ENCODE measurements at regions not wholly inside any gene's neighbourhood (a gene's known extent, or its start where the extent isn't known, plus 50 kb on each side); places are given as distances from the start of the nearest gene placed in this dataset.

DNA sequence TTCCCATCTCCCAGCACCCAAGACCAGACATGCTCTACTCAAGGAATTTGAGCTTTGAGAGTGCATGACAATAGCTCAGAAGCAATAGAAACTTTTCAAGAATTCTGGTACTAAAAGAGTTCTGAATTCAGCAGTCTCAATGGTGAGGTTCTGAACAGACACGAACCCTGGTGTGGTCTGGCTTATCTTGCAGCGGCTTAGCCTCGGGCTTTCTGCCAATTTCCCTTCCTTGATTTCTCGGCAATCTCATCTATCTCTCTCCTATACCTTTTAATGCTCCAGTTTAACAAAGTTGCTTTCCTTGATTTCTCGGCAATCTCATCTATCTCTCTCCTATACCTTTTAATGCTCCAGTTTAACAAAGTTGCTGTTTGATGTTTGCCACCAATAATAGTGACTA lies 174.6 kb downstream of the SPRY2 start:
- TF ChIP-seq GABPA (IDR thresholded peaks at IDR 0.05 in 1 of 2, conservative IDR thresholded peaks at IDR 0.05 in 1 of 2), result no peak
- TF ChIP-seq, protein P1, sequence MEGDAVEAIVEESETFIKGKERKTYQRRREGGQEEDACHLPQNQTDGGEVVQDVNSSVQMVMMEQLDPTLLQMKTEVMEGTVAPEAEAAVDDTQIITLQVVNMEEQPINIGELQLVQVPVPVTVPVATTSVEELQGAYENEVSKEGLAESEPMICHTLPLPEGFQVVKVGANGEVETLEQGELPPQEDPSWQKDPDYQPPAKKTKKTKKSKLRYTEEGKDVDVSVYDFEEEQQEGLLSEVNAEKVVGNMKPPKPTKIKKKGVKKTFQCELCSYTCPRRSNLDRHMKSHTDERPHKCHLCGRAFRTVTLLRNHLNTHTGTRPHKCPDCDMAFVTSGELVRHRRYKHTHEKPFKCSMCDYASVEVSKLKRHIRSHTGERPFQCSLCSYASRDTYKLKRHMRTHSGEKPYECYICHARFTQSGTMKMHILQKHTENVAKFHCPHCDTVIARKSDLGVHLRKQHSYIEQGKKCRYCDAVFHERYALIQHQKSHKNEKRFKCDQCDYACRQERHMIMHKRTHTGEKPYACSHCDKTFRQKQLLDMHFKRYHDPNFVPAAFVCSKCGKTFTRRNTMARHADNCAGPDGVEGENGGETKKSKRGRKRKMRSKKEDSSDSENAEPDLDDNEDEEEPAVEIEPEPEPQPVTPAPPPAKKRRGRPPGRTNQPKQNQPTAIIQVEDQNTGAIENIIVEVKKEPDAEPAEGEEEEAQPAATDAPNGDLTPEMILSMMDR (IDR thresholded peaks at IDR 0.05; ENCODE audit: low read depth, low read length, missing input control), result no peak

Measured in liver (tissue), 3 donors.